Kidney (tissue), 13 donors: ENCODE measurements at regions not wholly inside any gene's neighbourhood (a gene's known extent, or its start where the extent isn't known, plus 50 kb on each side); places are given as distances from the start of the nearest gene placed in this dataset.

ENCODE experiments used
- DNase-seq, 5 donors: peaks; one replicate each; pipeline ENCODE4 v3.0.0-alpha.2; 2013 to 2020
- FAIRE-seq: peaks from 2 replicates; lab custom pipeline; 2012; peaks lifted over from hg19 to GRCh38; lab: Jason Lieb, UNC
- H3K27ac ChIP-seq, 2 donors: one replicate each; pipeline ENCODE4 v1.7.0; 2013; ENCODE audit warnings: low read depth in 2 of 2, low read length in 2 of 2, inconsistent platforms in 1 of 2
- H3K27me3 ChIP-seq: one replicate; pipeline ENCODE4 v1.7.1; 2013; ENCODE audit warnings: low read length, inconsistent platforms; ENCODE audit not compliant: control insufficient read depth, insufficient read depth
- H3K36me3 ChIP-seq, 3 donors: one replicate each; pipeline versions ENCODE4 v1.7.0 to v1.7.1; 2013; ENCODE audit warnings: low read length in 3 of 3, control low read depth in 1 of 3, inconsistent platforms in 1 of 3; ENCODE audit not compliant: insufficient read depth in 3 of 3, control insufficient read depth in 2 of 3
- H3K4me1 ChIP-seq, 3 donors: one replicate each; pipeline versions ENCODE4 v1.7.0 to v1.7.1; 2013; ENCODE audit warnings: low read length in 3 of 3, inconsistent platforms in 1 of 3, low read depth in 1 of 3; ENCODE audit not compliant: control insufficient read depth in 2 of 3, insufficient read depth in 2 of 3
- H3K4me3 ChIP-seq, 3 donors: one replicate each; pipeline versions ENCODE4 v1.7.0 to v1.8.1; 2013; ENCODE audit warnings: low read length in 3 of 3, control low read depth in 1 of 3, inconsistent platforms in 1 of 3
- H3K9ac ChIP-seq, 3 donors: one replicate each; pipeline versions ENCODE4 v1.7.0 to v1.7.1; 2013; ENCODE audit warnings: low read length in 3 of 3, control low read depth in 1 of 3, inconsistent platforms in 1 of 3
- H3K9me3 ChIP-seq, 3 donors: one replicate each; pipeline versions ENCODE4 v1.7.0 to v1.7.1; 2013; ENCODE audit warnings: low read length in 3 of 3, control low read depth in 1 of 3, inconsistent platforms in 1 of 3; ENCODE audit not compliant: control insufficient read depth in 2 of 3, insufficient read depth in 1 of 3
- CTCF ChIP-seq: IDR thresholded peaks from 3 replicates; pipeline ENCODE4 v1.5.1; 2012; ENCODE audit warnings: mild to moderate bottlenecking, moderate library complexity, borderline replicate concordance; ENCODE audit not compliant: insufficient read depth; ENCODE audit errors: extremely low read depth
- intact Hi-C: fragments of 100-400 bp; cut with DNase I; formaldehyde crosslinking; loops from one replicate; pipeline ENCODE4 v1.11.1; 2022
- donor health status: control.
- donor health status: control.
- donor health status: control.
- donor health status: control.
- donor health status: control.
- donor health status: DM: yes; HTN: yes; CAD: no.
- donor health status: Normal renal cell carcinoma (clear cell type).

- no peak for FAIRE-seq
- intact Hi-C loops, result no loop called here
- Histone ChIP-seq H3K9ac (no peak overlapping the region), H3K4me1 (no peaks in the 10 kb centered on the region), H3K4me3 (no peak overlapping the region), H3K36me3 (no peaks in the 10 kb centered on the region), H3K27ac (no peak overlapping the region), H3K27me3 (no peaks in the 10 kb centered on the region), H3K9me3 (no peaks in the 10 kb centered on the region)
- peak in 1 of 5 donors; percentile 28 for DNase-seq
- TF ChIP-seq CTCF, result no peak
Observed at GRCh38 chr22:49092716-49093115, 735.0 kb downstream of the BRD1 start.

DNA sequence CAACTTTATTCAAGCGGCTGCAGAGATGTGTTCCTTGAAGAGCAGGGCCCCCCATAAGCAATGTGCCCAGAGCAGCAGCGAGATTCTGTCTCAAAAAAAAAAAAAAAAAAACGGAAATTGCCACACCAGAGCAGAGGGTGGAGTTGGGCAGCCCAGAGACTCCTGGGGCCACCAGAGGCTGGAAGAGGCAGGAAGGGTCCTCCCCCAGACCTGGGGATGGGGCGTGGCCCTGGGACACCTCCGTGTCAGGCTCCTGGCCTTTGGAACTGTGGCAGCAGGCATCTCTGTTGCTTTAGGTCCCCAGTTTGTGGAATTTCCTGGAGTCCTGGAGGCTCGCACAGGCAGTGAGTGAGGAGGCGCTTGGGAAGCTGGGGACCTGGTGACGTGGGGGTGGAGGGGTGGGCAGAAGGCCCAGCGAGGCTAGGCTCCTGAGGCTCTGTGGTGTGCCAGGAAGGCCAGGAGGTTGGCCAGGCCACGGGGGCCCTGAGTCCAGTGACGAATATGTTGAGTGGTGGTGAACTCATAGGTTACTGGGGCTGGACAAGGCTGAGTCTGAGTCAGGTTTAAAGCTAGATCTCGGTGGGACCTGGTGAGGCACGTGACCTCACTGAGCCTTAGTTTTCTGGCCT lies 735.6 kb downstream of the BRD1 start:
- H3K36me3 ChIP-seq, result no peaks in the 10 kb centered on the region
- H3K9ac ChIP-seq, result no peak overlapping the region
- H3K4me3 ChIP-seq, result no peak overlapping the region
- H3K9me3 ChIP-seq, result no peaks in the 10 kb centered on the region
- no peaks in the 10 kb centered on the region for H3K27me3 ChIP-seq
- H3K27ac ChIP-seq, result no peak overlapping the region
- no peaks in the 10 kb centered on the region for H3K4me1 ChIP-seq
- intact Hi-C loops, result no loop called here
- no peak for TF ChIP-seq CTCF
- peak in 1 of 5 donors; percentile 39 for DNase-seq
- FAIRE-seq, result no peak

- TF ChIP-seq CTCF, result no peak
- H3K36me3 ChIP-seq, result no peaks in the 10 kb centered on the region
- no peaks in the 10 kb centered on the region for H3K4me1 ChIP-seq
- H3K27me3 ChIP-seq, result no peaks in the 10 kb centered on the region
- intact Hi-C loops, result no loop called here
- FAIRE-seq, result no peak
- no peak overlapping the region for H3K27ac ChIP-seq
- DNase-seq, result peak in 1 of 5 donors; percentile 51
- no peaks in the 10 kb centered on the region for H3K9me3 ChIP-seq
- no peak overlapping the region for H3K9ac ChIP-seq
- no peak overlapping the region for H3K4me3 ChIP-seq
Observed at GRCh38 chr22:49091451-49091850, 736.2 kb downstream of the BRD1 start.

- intact Hi-C loops, result no loop called here
- no peak for DNase-seq
Observed at GRCh38 chr22:49090853-49091135, 736.9 kb downstream of the BRD1 start.

More at GRCh38 chr22:49090853-49091135, 736.9 kb downstream of the BRD1 start:
- Histone ChIP-seq H3K4me3 (no peak overlapping the region), H3K9ac (no peak overlapping the region), H3K4me1 (no peaks in the 10 kb centered on the region), H3K9me3 (no peaks in the 10 kb centered on the region), H3K36me3 (no peaks in the 10 kb centered on the region), H3K27ac (no peak overlapping the region), H3K27me3 (no peaks in the 10 kb centered on the region)
- TF ChIP-seq CTCF, result no peak
- FAIRE-seq, result no peak
